NT2/D1 (cell line): ENCODE measurements at regions not wholly inside any gene's neighbourhood (a gene's known extent, or its start where the extent isn't known, plus 50 kb on each side); places are given as distances from the start of the nearest gene placed in this dataset.

Experiments
- DNase-seq: peaks from one replicate; pipeline ENCODE4 v3.0.0-alpha.2; 2011; ENCODE audit warnings: low read depth, low spot score
- H3K27me3 ChIP-seq: 2 replicates; pipeline ENCODE4 v1.6.0; 2011; ENCODE audit warnings: mild to moderate bottlenecking; ENCODE audit not compliant: insufficient read length, insufficient read depth
- H3K36me3 ChIP-seq: 2 replicates; pipeline ENCODE4 v1.6.1; 2011; ENCODE audit warnings: mild to moderate bottlenecking, low read length, mixed read lengths; ENCODE audit not compliant: insufficient read depth, insufficient read length
- H3K4me1 ChIP-seq: 2 replicates; pipeline ENCODE4 v1.5.1; 2011; ENCODE audit not compliant: insufficient read depth, insufficient read length
- H3K4me3 ChIP-seq: 2 replicates; pipeline ENCODE4 v1.5.1; 2011; ENCODE audit warnings: low read depth; ENCODE audit not compliant: insufficient read length
- H3K9ac ChIP-seq: 2 replicates; pipeline ENCODE4 v1.6.0; 2011; ENCODE audit warnings: low read depth; ENCODE audit not compliant: insufficient read length
- H3K9me3 ChIP-seq: 2 replicates; pipeline ENCODE4 v1.5.1; 2011; ENCODE audit warnings: mild to moderate bottlenecking, low read length; ENCODE audit not compliant: insufficient read depth
- SUZ12 ChIP-seq: IDR thresholded peaks from 2 replicates; pipeline ENCODE4 v1.6.1; 2011; ENCODE audit not compliant: insufficient read length, insufficient read depth; ENCODE audit errors: extremely low read depth
- YY1 ChIP-seq: IDR thresholded peaks from 2 replicates; pipeline ENCODE4 v1.6.1; 2011; ENCODE audit not compliant: insufficient read length, insufficient read depth
- ZNF274 ChIP-seq: IDR thresholded peaks from 2 replicates; pipeline ENCODE4 v1.6.1; 2011; ENCODE audit warnings: mild to moderate bottlenecking, low read depth, low read length

GRCh38 chr6:128696691-128697689 is 176.6 kb upstream of the PTPRK start:
- DNase-seq: no peak
- H3K27me3 ChIP-seq: no peaks in the 10 kb centered on the region

GRCh38 chr6:128694303-128695009 is 174.1 kb upstream of the PTPRK start:
- DNase-seq: no peak
- TF ChIP-seq SUZ12: no peak
- no peak for TF ChIP-seq YY1
- no peak for TF ChIP-seq ZNF274
- Histone ChIP-seq H3K27me3 (no peaks in the 10 kb centered on the region), H3K9me3 (no peaks in the 10 kb centered on the region), H3K36me3 (no peaks in the 10 kb centered on the region), H3K4me3 (no peak overlapping the region), H3K4me1 (no peaks in the 10 kb centered on the region), H3K9ac (no peak overlapping the region)

More at GRCh38 chr6:128696691-128697689, 176.6 kb upstream of the PTPRK start:
- TF ChIP-seq ZNF274 (no peak), YY1 (no peak), SUZ12 (no peak)
- H3K4me3 ChIP-seq: no peak overlapping the region
- no peaks in the 10 kb centered on the region for H3K4me1 ChIP-seq
- H3K9me3 ChIP-seq: no peaks in the 10 kb centered on the region
- no peak overlapping the region for H3K9ac ChIP-seq
- no peaks in the 10 kb centered on the region for H3K36me3 ChIP-seq

- TF ChIP-seq YY1: no peak
- no peak for TF ChIP-seq SUZ12
- TF ChIP-seq ZNF274: no peak
- Histone ChIP-seq H3K36me3 (no peaks in the 10 kb centered on the region), H3K9ac (no peak overlapping the region), H3K9me3 (no peaks in the 10 kb centered on the region), H3K4me1 (no peaks in the 10 kb centered on the region), H3K4me3 (no peak overlapping the region), H3K27me3 (no peaks in the 10 kb centered on the region)
- no peak for DNase-seq
These were observed 169.7 kb upstream of the PTPRK start for GRCh38 chr6:128690063-128690462.

GRCh38 chr6:128686084-128686483 is 165.7 kb upstream of the PTPRK start:
- TF ChIP-seq SUZ12 (no peak), ZNF274 (no peak), YY1 (no peak)
- no peak for DNase-seq
- H3K27me3 ChIP-seq: no peaks in the 10 kb centered on the region
- no peaks in the 10 kb centered on the region for H3K4me1 ChIP-seq
- no peak overlapping the region for H3K4me3 ChIP-seq
- H3K36me3 ChIP-seq: no peaks in the 10 kb centered on the region
- H3K9me3 ChIP-seq: no peaks in the 10 kb centered on the region
- no peak overlapping the region for H3K9ac ChIP-seq

- DNase-seq: no peak
- Histone ChIP-seq H3K9ac (no peak overlapping the region), H3K9me3 (no peaks in the 10 kb centered on the region), H3K36me3 (no peaks in the 10 kb centered on the region), H3K4me1 (no peaks in the 10 kb centered on the region), H3K4me3 (no peak overlapping the region), H3K27me3 (no peaks in the 10 kb centered on the region)
- no peak for TF ChIP-seq ZNF274
These were observed 156.1 kb upstream of the PTPRK start for GRCh38 chr6:128676456-128676855.

GRCh38 chr6:128672023-128672422 is 151.6 kb upstream of the PTPRK start:
- TF ChIP-seq ZNF274 (no peak), SUZ12 (no peak), YY1 (no peak)
- H3K27me3 ChIP-seq: no peaks in the 10 kb centered on the region
- no peaks in the 10 kb centered on the region for H3K4me1 ChIP-seq
- no peak for DNase-seq
- H3K4me3 ChIP-seq: no peak overlapping the region
- no peaks in the 10 kb centered on the region for H3K36me3 ChIP-seq
- no peaks in the 10 kb centered on the region for H3K9me3 ChIP-seq
- no peak overlapping the region for H3K9ac ChIP-seq

- DNase-seq: no peak
- Histone ChIP-seq H3K9ac (no peak overlapping the region), H3K4me3 (no peak overlapping the region), H3K36me3 (no peaks in the 10 kb centered on the region), H3K9me3 (no peaks in the 10 kb centered on the region), H3K4me1 (no peaks in the 10 kb centered on the region), H3K27me3 (no peaks in the 10 kb centered on the region)
- no peak for TF ChIP-seq YY1
- no peak for TF ChIP-seq SUZ12
- no peak for TF ChIP-seq ZNF274
These were observed 147.0 kb upstream of the PTPRK start for GRCh38 chr6:128667339-128667858.
